CD4-positive, alpha-beta memory T cell (primary cell): ENCODE measurements at regions not wholly inside any gene's neighbourhood (a gene's known extent, or its start where the extent isn't known, plus 50 kb on each side); places are given as distances from the start of the nearest gene placed in this dataset.

Source experiments
- CTCF ChIA-PET: fragments of 350-600 bp; sonication (Branson Sonifier 250); formaldehyde crosslinking; loops from one replicate; lab custom pipeline; 2021; ENCODE audit warnings: inconsistent platforms; ENCODE audit not compliant: partially characterized antibody; lab: Charles Lee
- POLR2A ChIA-PET: fragments of 350-600 bp; sonication (Branson Sonifier 250); formaldehyde crosslinking; loops from one replicate; lab custom pipeline; 2021; ENCODE audit not compliant: partially characterized antibody; lab: Charles Lee
- DNase-seq, 5 donors: peaks; one replicate each; pipeline versions ENCODE4 v3.0.0 to v3.0.0-alpha.2; 2020 to 2022; ENCODE audit warnings: mixed read lengths in 1 of 5
- H3K27ac ChIP-seq: one replicate; pipeline ENCODE4 v1.7.0; 2013; ENCODE audit warnings: low read depth, low read length
- H3K27me3 ChIP-seq: 2 replicates; pipeline ENCODE4 v1.7.0; 2013; ENCODE audit warnings: mild to moderate bottlenecking, low read length, moderate library complexity; ENCODE audit not compliant: insufficient read depth
- H3K36me3 ChIP-seq: 2 replicates; pipeline ENCODE4 v1.7.0; 2013; ENCODE audit warnings: mild to moderate bottlenecking, low read length, moderate library complexity; ENCODE audit not compliant: insufficient read depth
- H3K4me1 ChIP-seq: 2 replicates; pipeline ENCODE4 v1.7.0; 2013; ENCODE audit warnings: mild to moderate bottlenecking, low read length, moderate library complexity; ENCODE audit not compliant: insufficient read depth
- H3K4me3 ChIP-seq, 2 donors: one replicate each; pipeline ENCODE4 v1.7.0; 2013; ENCODE audit warnings: low read length in 2 of 2, mild to moderate bottlenecking in 1 of 2
- H3K9me3 ChIP-seq, 2 donors: one replicate each; pipeline ENCODE4 v1.7.0; 2013; ENCODE audit warnings: low read length in 2 of 2, control low read depth in 1 of 2; ENCODE audit not compliant: control insufficient read depth in 1 of 2
- H3K27ac Mint-ChIP-seq, 7 donors: one replicate each; pipeline ENCODE4 v1.8.0; 2020 to 2021; ENCODE audit warnings: mixed read lengths in 7 of 7, mild to moderate bottlenecking in 6 of 7, inconsistent platforms in 3 of 7, moderate library complexity in 3 of 7
- H3K27me3 Mint-ChIP-seq, 2 donors: one replicate each; pipeline ENCODE4 v1.8.0; 2020 to 2021; ENCODE audit warnings: mixed read lengths in 2 of 2
- H3K36me3 Mint-ChIP-seq, 2 donors: one replicate each; pipeline ENCODE4 v1.8.0; 2020 to 2021; ENCODE audit warnings: mixed read lengths in 2 of 2, inconsistent platforms in 1 of 2, mild to moderate bottlenecking in 1 of 2
- H3K4me1 Mint-ChIP-seq, 4 donors: one replicate each; pipeline ENCODE4 v1.8.0; 2020 to 2021; ENCODE audit warnings: mixed read lengths in 4 of 4, mild to moderate bottlenecking in 1 of 4
- H3K4me3 Mint-ChIP-seq, 8 donors: one replicate each; pipeline ENCODE4 v1.8.0; 2020 to 2021; ENCODE audit warnings: mixed read lengths in 8 of 8, mild to moderate bottlenecking in 7 of 8, moderate library complexity in 6 of 8, inconsistent platforms in 3 of 8
- H3K9me3 Mint-ChIP-seq, 8 donors: one replicate each; pipeline ENCODE4 v1.8.0; 2020 to 2021; ENCODE audit warnings: mixed read lengths in 8 of 8, mild to moderate bottlenecking in 5 of 8, inconsistent platforms in 3 of 8, moderate library complexity in 1 of 8
- intact Hi-C: fragments of 100-400 bp; cut with micrococcal nuclease; formaldehyde crosslinking; loops from one replicate; pipeline ENCODE4 v1.15.1; 2023

GRCh38 chr7:130910949-130911944 is 177.2 kb upstream of the KLF14 start:
- no peaks in the 10 kb centered on the region for H3K27me3 Mint-ChIP-seq
- Histone ChIP-seq H3K4me1 (peaks cover 80% of the 10 kb centered on the region), H3K4me3 (no peak overlapping the region), H3K27ac (peak overlapping the region; percentile 96), H3K27me3 (no peaks in the 10 kb centered on the region), H3K9me3 (no peaks in the 10 kb centered on the region), H3K36me3 (no peaks in the 10 kb centered on the region)
- DNase-seq: peak in 1 of 5 donors; percentile 40
- H3K4me1 Mint-ChIP-seq: peaks cover 69 to 94% (median 80%) of the 10 kb centered on the region in 4 donors
- H3K27ac Mint-ChIP-seq: peak overlapping the region in 6 of 7 donors; percentile 93 to 99 (median 98)
- H3K9me3 Mint-ChIP-seq: peaks cover 0 to 8% (median 0%) of the 10 kb centered on the region in 8 donors
- peaks cover 13 to 58% of the 10 kb centered on the region in 2 donors for H3K36me3 Mint-ChIP-seq
- ChIA-PET CTCF (interaction anchor here (0.9 to 5.1 kb wide), 3 partner anchors 14 to 71 kb away, joined by 3 to 42 read pairs (median 36); no protein-coding TSS in a partner anchor), POLR2A (interaction anchor here (1.0 to 2.2 kb wide), 3 partner anchors 12 to 30 kb away, joined by 3 to 7 read pairs (median 3); no protein-coding TSS in a partner anchor)
- intact Hi-C loops: no loop called here
- H3K4me3 Mint-ChIP-seq: peak overlapping the region; percentile 82 to 98 (median 92)

DNA sequence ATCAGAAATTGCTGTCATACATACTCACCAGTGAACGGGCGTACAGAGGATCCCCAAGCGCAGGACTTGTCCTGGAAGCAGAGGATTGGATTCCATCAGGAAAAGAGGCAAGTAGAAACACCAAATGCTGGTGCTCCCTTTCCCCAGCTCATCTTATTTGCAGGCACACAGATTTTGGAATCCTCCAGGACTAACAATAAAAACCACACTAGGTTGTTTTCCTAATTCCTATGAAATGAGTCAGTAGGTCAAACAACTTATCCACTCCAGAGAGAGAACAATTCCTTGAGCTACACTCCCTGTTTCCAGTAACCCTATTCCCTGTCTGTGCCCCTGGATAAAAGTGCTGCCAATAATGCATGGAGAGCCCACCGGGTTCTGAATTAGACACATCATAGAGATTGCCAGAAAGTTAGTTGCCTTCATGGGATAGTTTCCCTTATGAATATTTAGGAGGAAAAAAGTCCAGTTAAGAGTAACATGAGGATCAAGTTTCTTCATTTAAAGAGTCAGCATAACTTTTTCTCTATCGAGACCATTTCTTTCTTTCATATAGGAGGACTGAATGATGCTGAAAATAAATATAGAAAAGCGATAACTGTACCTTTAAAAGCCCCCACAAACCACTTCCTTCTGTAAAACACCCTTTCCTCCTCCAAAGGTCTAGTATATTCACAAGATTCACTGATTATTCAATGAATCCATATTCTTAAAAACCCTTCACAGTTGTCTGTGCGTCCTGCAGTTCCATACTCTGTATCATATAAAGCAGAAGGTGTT is 178.3 kb upstream of the KLF14 start:
- peaks cover 0 to 8% (median 0%) of the 10 kb centered on the region in 8 donors for H3K9me3 Mint-ChIP-seq
- H3K27me3 Mint-ChIP-seq: no peaks in the 10 kb centered on the region
- H3K4me1 ChIP-seq: peaks cover 82% of the 10 kb centered on the region
- peaks cover 74 to 94% (median 85%) of the 10 kb centered on the region in 4 donors for H3K4me1 Mint-ChIP-seq
- no peaks in the 10 kb centered on the region for H3K27me3 ChIP-seq
- intact Hi-C loops: loop anchor here (2.0 kb wide), 2 partner anchors 15 to 195 kb away; no protein-coding TSS in a partner anchor
- no peaks in the 10 kb centered on the region for H3K36me3 ChIP-seq
- no peaks in the 10 kb centered on the region for H3K9me3 ChIP-seq
- peaks cover 10 to 61% of the 10 kb centered on the region in 2 donors for H3K36me3 Mint-ChIP-seq
- H3K4me3 ChIP-seq: peak overlapping the region; percentile 77 to 86
- DNase-seq: peak in 1 of 5 donors; percentile 11
- POLR2A ChIA-PET: interaction anchor here (0.9 to 2.2 kb wide), 9 partner anchors 9 to 126 kb away, joined by 3 to 23 read pairs (median 4); no protein-coding TSS in a partner anchor
- H3K27ac ChIP-seq: peak overlapping the region; percentile 96
- H3K4me3 Mint-ChIP-seq: peak overlapping the region; percentile 82 to 98 (median 92)
- peak overlapping the region in 6 of 7 donors; percentile 93 to 99 (median 98) for H3K27ac Mint-ChIP-seq
- CTCF ChIA-PET: interaction anchor here (0.7 to 5.1 kb wide), 9 partner anchors 10 to 128 kb away, joined by 3 to 42 read pairs (median 4); no protein-coding TSS in a partner anchor

- no peaks in the 10 kb centered on the region for H3K27me3 ChIP-seq
- Mint-ChIP-seq H3K4me3 (peak overlapping the region; percentile 82 to 98 (median 92)), H3K4me1 (peaks cover 78 to 97% (median 89%) of the 10 kb centered on the region in 4 donors), H3K27me3 (no peaks in the 10 kb centered on the region), H3K36me3 (peaks cover 8 to 64% of the 10 kb centered on the region in 2 donors), H3K9me3 (peaks cover 0 to 12% (median 0%) of the 10 kb centered on the region in 8 donors), H3K27ac (peak overlapping the region in 6 of 7 donors; percentile 93 to 99 (median 98))
- intact Hi-C loops: loop anchor here (1.0 to 2.0 kb wide), 6 partner anchors 8 to 194 kb away; no protein-coding TSS in a partner anchor
- H3K36me3 ChIP-seq: no peaks in the 10 kb centered on the region
- ChIA-PET POLR2A (interaction anchor here (0.7 to 2.3 kb wide), 16 partner anchors 9 to 197 kb away, joined by 3 to 23 read pairs (median 4); no protein-coding TSS in a partner anchor), CTCF (interaction anchor here (0.7 to 5.0 kb wide), 12 partner anchors 9 to 863 kb away, joined by 3 to 36 read pairs (median 4); no protein-coding TSS in a partner anchor)
- DNase-seq: peak; percentile 80 to 98 (median 85)
- no peaks in the 10 kb centered on the region for H3K9me3 ChIP-seq
- H3K4me3 ChIP-seq: peak overlapping the region; percentile 77 to 86
- H3K4me1 ChIP-seq: peaks cover 86% of the 10 kb centered on the region
- H3K27ac ChIP-seq: peak overlapping the region; percentile 96
These were observed 179.0 kb upstream of the KLF14 start for GRCh38 chr7:130912862-130913638.

- Mint-ChIP-seq H3K27me3 (no peaks in the 10 kb centered on the region), H3K36me3 (peaks cover 8 to 69% of the 10 kb centered on the region in 2 donors), H3K27ac (peak overlapping the region in 6 of 7 donors; percentile 93 to 99 (median 98)), H3K4me1 (peaks cover 83 to 100% (median 92%) of the 10 kb centered on the region in 4 donors), H3K9me3 (peaks cover 0 to 13% (median 0%) of the 10 kb centered on the region in 8 donors), H3K4me3 (peak overlapping the region; percentile 82 to 98 (median 92))
- H3K36me3 ChIP-seq: no peaks in the 10 kb centered on the region
- peak in 1 of 5 donors; percentile 37 for DNase-seq
- ChIA-PET CTCF (interaction anchor here (0.7 to 5.0 kb wide), 15 partner anchors 8 to 863 kb away, joined by 3 to 36 read pairs (median 4); no protein-coding TSS in a partner anchor), POLR2A (interaction anchor here (0.7 to 2.3 kb wide), 16 partner anchors 9 to 196 kb away, joined by 3 to 23 read pairs (median 4); no protein-coding TSS in a partner anchor)
- peak overlapping the region; percentile 96 for H3K27ac ChIP-seq
- H3K9me3 ChIP-seq: no peaks in the 10 kb centered on the region
- intact Hi-C loops: loop anchor here (1.0 to 2.0 kb wide), 6 partner anchors 7 to 193 kb away; no protein-coding TSS in a partner anchor
- no peaks in the 10 kb centered on the region for H3K27me3 ChIP-seq
- H3K4me3 ChIP-seq: peak overlapping the region; percentile 77 to 86
- peaks cover 92% of the 10 kb centered on the region for H3K4me1 ChIP-seq
These were observed 179.9 kb upstream of the KLF14 start for GRCh38 chr7:130913639-130914553.

DNA sequence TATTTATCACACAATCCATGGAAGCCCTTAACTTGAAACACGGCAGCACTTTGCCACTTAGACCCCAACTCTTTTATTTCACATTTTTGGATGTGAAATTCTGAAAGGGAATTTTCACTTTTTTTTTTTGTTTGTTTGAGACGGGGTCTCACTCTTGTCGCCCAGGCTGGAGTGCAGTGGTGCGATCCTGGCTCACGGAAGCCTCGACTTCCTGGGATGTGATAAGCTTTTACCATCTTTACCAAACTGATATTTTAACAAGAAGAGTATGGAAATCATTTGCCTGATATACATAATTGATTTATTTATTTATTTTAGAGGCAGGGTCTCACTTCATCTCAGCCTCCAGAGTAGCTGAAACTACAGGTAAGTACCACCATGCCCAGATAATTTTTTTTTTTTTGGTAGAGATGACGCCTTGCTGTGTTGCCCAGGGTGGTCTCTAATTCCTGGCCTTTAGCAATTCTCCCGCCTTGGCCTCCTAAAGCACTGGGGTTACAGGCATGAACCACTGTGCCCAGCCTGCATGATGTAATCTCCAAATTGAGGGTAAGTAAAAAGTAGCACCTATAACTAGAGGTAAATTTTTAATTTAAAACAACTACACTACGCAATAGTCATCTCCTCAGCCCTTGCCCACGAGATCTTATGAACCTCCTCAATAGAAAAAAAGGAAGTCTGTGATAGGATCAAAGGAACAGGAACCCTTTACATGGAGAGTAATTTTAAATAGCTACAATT is 180.7 kb upstream of the KLF14 start:
- H3K27ac ChIP-seq: peak overlapping the region; percentile 96
- CTCF ChIA-PET: interaction anchor here (0.7 to 5.0 kb wide), 8 partner anchors 12 to 143 kb away, joined by 3 to 36 read pairs (median 4); no protein-coding TSS in a partner anchor

More for the DNA sequence above, 180.7 kb upstream of the KLF14 start:
- Mint-ChIP-seq H3K4me3 (peak overlapping the region; percentile 35 to 98 (median 90)), H3K27ac (peak overlapping the region in 6 of 7 donors; percentile 93 to 99 (median 98)), H3K4me1 (peaks cover 83 to 100% (median 91%) of the 10 kb centered on the region in 4 donors), H3K9me3 (peaks cover 0 to 10% (median 0%) of the 10 kb centered on the region in 8 donors), H3K36me3 (peaks cover 11 to 69% of the 10 kb centered on the region in 2 donors), H3K27me3 (no peaks in the 10 kb centered on the region)
- peaks cover 92% of the 10 kb centered on the region for H3K4me1 ChIP-seq
- no peaks in the 10 kb centered on the region for H3K27me3 ChIP-seq
- no peak overlapping the region for H3K4me3 ChIP-seq
- POLR2A ChIA-PET: interaction anchor here (0.7 to 2.3 kb wide), 7 partner anchors 8 to 192 kb away, joined by 3 to 13 read pairs (median 7); no protein-coding TSS in a partner anchor
- DNase-seq: peak in 1 of 5 donors; percentile 44
- intact Hi-C loops: no loop called here
- H3K9me3 ChIP-seq: no peaks in the 10 kb centered on the region
- H3K36me3 ChIP-seq: no peaks in the 10 kb centered on the region
